H1 (cell line): ENCODE measurements at regions not wholly inside any gene's neighbourhood (a gene's known extent, or its start where the extent isn't known, plus 50 kb on each side); places are given as distances from the start of the nearest gene placed in this dataset.

ENCODE experiments used
- CTCF ChIA-PET: fragments of 300-600 bp; sonication (Branson Sonifier 250); formaldehyde crosslinking; loops from one replicate; lab custom pipeline; 2021; ENCODE audit not compliant: partially characterized antibody; lab: Charles Lee
- POLR2A ChIA-PET: fragments of 300-600 bp; sonication (Branson Sonifier 250); formaldehyde crosslinking; loops from one replicate; lab custom pipeline; 2021; ENCODE audit warnings: inconsistent platforms; ENCODE audit not compliant: partially characterized antibody; lab: Charles Lee
- DNase-seq, 2 experiments: peaks; one replicate each; pipeline versions ENCODE4 v3.0.0 to v3.0.0-alpha.2; 2010 to 2022; ENCODE audit warnings: low spot score in 2 of 2, low read depth in 1 of 2, mixed read lengths in 1 of 2
- FAIRE-seq: peaks from 2 replicates; lab custom pipeline; 2011; peaks lifted over from hg19 to GRCh38; lab: Jason Lieb, UNC
- H2AFZ ChIP-seq: 2 replicates; pipeline ENCODE4 v1.8.1; 2012; ENCODE audit warnings: low read length, inconsistent platforms
- H2AK5ac ChIP-seq: 2 replicates; pipeline ENCODE4 v1.6.1; 2013; ENCODE audit warnings: low read depth, low read length
- H2BK120ac ChIP-seq: replicated peaks from 2 replicates; pipeline ENCODE3; 2013; ENCODE audit warnings: low read depth, low read length, inconsistent platforms
- H2BK12ac ChIP-seq: 2 replicates; pipeline ENCODE4 v1.6.1; 2013; ENCODE audit warnings: low read depth, low read length
- H2BK15ac ChIP-seq: 2 replicates; pipeline ENCODE4 v1.6.1; 2013; ENCODE audit warnings: low read length
- H2BK20ac ChIP-seq: 2 replicates; pipeline ENCODE4 v1.6.1; 2013; ENCODE audit warnings: low read length
- H2BK5ac ChIP-seq: 2 replicates; pipeline ENCODE4 v1.6.1; 2013; ENCODE audit warnings: low read depth, low read length
- H3K14ac ChIP-seq: 2 replicates; pipeline ENCODE4 v1.6.1; 2013; ENCODE audit warnings: inconsistent platforms; ENCODE audit not compliant: insufficient read length
- H3K18ac ChIP-seq: 2 replicates; pipeline ENCODE4 v1.6.1; 2013; ENCODE audit warnings: low read length; ENCODE audit errors: extremely low read depth
- H3K23ac ChIP-seq: 2 replicates; pipeline ENCODE4 v1.6.1; 2013; ENCODE audit warnings: inconsistent platforms; ENCODE audit not compliant: insufficient read length
- H3K23me2 ChIP-seq: 2 replicates; pipeline ENCODE4 v1.6.1; 2013; ENCODE audit warnings: low read depth, low read length
- H3K27ac ChIP-seq: 2 replicates; pipeline ENCODE4 v1.6.1; 2011; ENCODE audit warnings: low read depth, low read length, inconsistent platforms
- H3K27me3 ChIP-seq, 4 experiments: replicated peaks in 1 of 4; 1 replicate in 1 of 4; 2 replicates in 3 of 4; pipeline versions ENCODE4 v1.6.1 to v1.8.1; 2011 to 2013; ENCODE audit warnings: low read length in 3 of 4, mild to moderate bottlenecking in 3 of 4, inconsistent platforms in 2 of 4, mixed read lengths in 2 of 4, moderate library complexity in 1 of 4; ENCODE audit not compliant: control insufficient read depth in 3 of 4, insufficient read depth in 3 of 4; ENCODE audit errors: extremely low read depth in 1 of 4
- H3K36me3 ChIP-seq, 4 experiments: 2 replicates each; pipeline versions ENCODE4 v1.6.1 to v1.8.1; 2011 to 2013; ENCODE audit warnings: mild to moderate bottlenecking in 4 of 4, low read length in 3 of 4, moderate library complexity in 2 of 4, control low read depth in 1 of 4, inconsistent platforms in 1 of 4; ENCODE audit not compliant: insufficient read depth in 4 of 4, control insufficient read depth in 2 of 4
- H3K4ac ChIP-seq: replicated peaks from 2 replicates; pipeline ENCODE3; 2013; ENCODE audit warnings: low read length, low read depth, mixed read lengths, inconsistent platforms; ENCODE audit not compliant: insufficient read length
- H3K4me1 ChIP-seq, 4 experiments: replicated peaks in 1 of 4; 1 replicate in 1 of 4; 2 replicates in 3 of 4; pipeline versions ENCODE4 v1.6.1 to v1.8.1; 2011 to 2013; ENCODE audit warnings: low read length in 3 of 4, inconsistent platforms in 2 of 4, mixed read lengths in 1 of 4; ENCODE audit not compliant: insufficient read depth in 4 of 4, control insufficient read depth in 3 of 4
- H3K4me2 ChIP-seq, 2 experiments: 2 replicates each; pipeline versions ENCODE4 v1.6.1 to v1.8.1; 2011 to 2013; ENCODE audit warnings: low read depth in 2 of 2, low read length in 2 of 2, control low read depth in 1 of 2, inconsistent platforms in 1 of 2, mild to moderate bottlenecking in 1 of 2; ENCODE audit not compliant: insufficient read depth in 1 of 2
- H3K4me3 ChIP-seq, 4 experiments: fragments of 200-600, 300-600 bp in 1 of 4; sonication (generic), shearing (Covaris generic), sonication (Bioruptor Twin) in 1 of 4; 2 replicates each; pipeline versions ENCODE4 v1.5.1 to v1.8.1; 2011 to 2016; ENCODE audit warnings: low read length in 4 of 4, low read depth in 3 of 4, control low read depth in 2 of 4, inconsistent platforms in 2 of 4, mild to moderate bottlenecking in 2 of 4, mixed read lengths in 1 of 4, moderate library complexity in 1 of 4; ENCODE audit not compliant: insufficient read depth in 2 of 4; ENCODE audit errors: extremely low read depth in 1 of 4
- H3K56ac ChIP-seq: replicated peaks from 2 replicates; pipeline ENCODE3; 2013; ENCODE audit warnings: low read depth, mild to moderate bottlenecking, mixed read lengths, low read length, inconsistent platforms; ENCODE audit not compliant: insufficient read length
- H3K79me1 ChIP-seq: 2 replicates; pipeline ENCODE4 v1.6.1; 2013; ENCODE audit warnings: low read depth, low read length, control low read depth
- H3K79me2 ChIP-seq, 2 experiments: 2 replicates each; pipeline versions ENCODE4 v1.6.1 to v1.8.1; 2012 to 2013; ENCODE audit warnings: low read length in 2 of 2, mild to moderate bottlenecking in 2 of 2, inconsistent platforms in 1 of 2; ENCODE audit not compliant: insufficient read depth in 2 of 2, control insufficient read depth in 1 of 2
- H3K9ac ChIP-seq, 4 experiments: replicated peaks in 1 of 4; 1 replicate in 1 of 4; 2 replicates in 3 of 4; pipeline versions ENCODE4 v1.6.1 to v1.8.1; 2011 to 2013; ENCODE audit warnings: low read depth in 3 of 4, low read length in 3 of 4, control low read depth in 2 of 4, mild to moderate bottlenecking in 2 of 4, moderate library complexity in 2 of 4, inconsistent platforms in 1 of 4; ENCODE audit errors: extremely low read depth in 1 of 4
- H3K9me3 ChIP-seq, 2 experiments: 2 replicates each; pipeline versions ENCODE4 v1.6.1 to v1.8.1; 2012 to 2013; ENCODE audit warnings: mild to moderate bottlenecking in 2 of 2, moderate library complexity in 2 of 2, control low read depth in 1 of 2, inconsistent platforms in 1 of 2, low read depth in 1 of 2, low read length in 1 of 2, mixed read lengths in 1 of 2; ENCODE audit not compliant: insufficient read depth in 2 of 2
- H4K20me1 ChIP-seq, 2 experiments: replicated peaks in 1 of 2; 2 replicates each; pipeline versions ENCODE3 to v1.8.1; 2011 to 2013; ENCODE audit warnings: inconsistent platforms in 2 of 2, low read length in 2 of 2, mild to moderate bottlenecking in 1 of 2; ENCODE audit not compliant: insufficient read depth in 2 of 2, control insufficient read depth in 1 of 2
- H4K5ac ChIP-seq: 2 replicates; pipeline ENCODE4 v1.6.1; 2013; ENCODE audit warnings: low read length, low read depth, mixed read lengths, inconsistent platforms; ENCODE audit not compliant: insufficient read length
- H4K8ac ChIP-seq: 2 replicates; pipeline ENCODE4 v1.8.0; 2013; ENCODE audit warnings: mild to moderate bottlenecking, moderate library complexity, low read length, inconsistent platforms; ENCODE audit not compliant: insufficient read depth; ENCODE audit errors: extremely low read depth
- H4K91ac ChIP-seq: replicated peaks from 2 replicates; pipeline ENCODE3; 2013; ENCODE audit warnings: low read length, mixed read lengths, inconsistent platforms; ENCODE audit not compliant: insufficient read length
- YY1 ChIP-seq: IDR thresholded peaks from 2 replicates; pipeline ENCODE4 v1.6.1; 2011; ENCODE audit warnings: low read depth, mild to moderate bottlenecking, low read length
- WGBS, 2 experiments: shearing (Covaris generic) in 1 of 2; methylation state at CpG; one replicate each; pipeline versions ENCODE4 v1.1.6 to v1.1.7; 2013 to 2015; ENCODE audit warnings: low lambda C conversion rate in 2 of 2, mixed read lengths in 2 of 2, inconsistent platforms in 1 of 2, low coverage in 1 of 2, missing lambda C conversion rate in 1 of 2; ENCODE audit not compliant: insufficient replicate concordance in 2 of 2, insufficient coverage in 1 of 2, insufficient read length in 1 of 2; ENCODE audit errors: extremely low coverage in 1 of 2, missing lambda C conversion rate in 1 of 2; 5-methylcytosine and 5-hydroxymethylcytosine counted together

GRCh38 chr13:110811008-110811720 lies 97.7 kb downstream of the ING1 start:
- H3K23me2 ChIP-seq: no peaks in the 10 kb centered on the region
- no peak overlapping the region for H3K27ac ChIP-seq
- no peak overlapping the region for H3K56ac ChIP-seq
- no peaks in the 10 kb centered on the region for H3K36me3 ChIP-seq
- no peaks in the 10 kb centered on the region for H3K79me2 ChIP-seq
- H3K27me3 ChIP-seq: peaks cover 0 to 19% (median 14%) of the 10 kb centered on the region in 4 experiments; a peak in 6 of 7 replicates
- peak overlapping the region; percentile 40; the same call in 1 of the 2 replicates for H3K18ac ChIP-seq
- H3K79me1 ChIP-seq: no peaks in the 10 kb centered on the region
- peak overlapping the region; percentile 67 for H4K91ac ChIP-seq
- 76% methylated on average over 16 of the region's 16 CpGs; no CpG with 5 or more reads in 1 of the 2 experiments for WGBS, 2 experiments
- H3K4ac ChIP-seq: no peak overlapping the region
- H3K14ac ChIP-seq: no peak overlapping the region
- DNase-seq (peak in 1 of 2 experiments; percentile 50), FAIRE-seq (no peak)
- no peak overlapping the region for H3K4me3 ChIP-seq
- peak overlapping the region; percentile 95 for H2BK20ac ChIP-seq
- no peak for TF ChIP-seq YY1
- H2BK12ac ChIP-seq: peak overlapping the region; percentile 44; the same call in 1 of the 2 replicates
- peaks cover 5 to 23% (median 13%) of the 10 kb centered on the region in 4 experiments for H3K4me1 ChIP-seq
- H3K9me3 ChIP-seq: peaks cover 0 to 7% of the 10 kb centered on the region in 2 experiments; a peak in 1 of 4 replicates
- H3K4me2 ChIP-seq: peak overlapping the region; percentile 26 to 65; a peak in 3 of 4 replicates
- no peak overlapping the region for H3K23ac ChIP-seq
- H3K9ac ChIP-seq: no peak overlapping the region
- POLR2A ChIA-PET: interaction anchor here (1.4 to 1.5 kb wide), 2 partner anchors 96 to 98 kb away, joined by 4 to 5 read pairs; no protein-coding TSS in a partner anchor
- peak overlapping the region; percentile 18 for H2BK120ac ChIP-seq
- 0 out of 2 replicates have a peak overlapping the region, but pooled peaks have one; percentile 36 for H2BK15ac ChIP-seq
- no peak overlapping the region for H4K5ac ChIP-seq
- H4K8ac ChIP-seq: peak overlapping the region; percentile 59; the same call in 1 of the 2 replicates
- peak overlapping the region; percentile 96 for H2AFZ ChIP-seq
- CTCF ChIA-PET: interaction anchor here (0.7 to 5.7 kb wide), 9 partner anchors 9 to 166 kb away, joined by 3 to 27 read pairs (median 3); no protein-coding TSS in a partner anchor
- H2AK5ac ChIP-seq: peak overlapping the region; percentile 41; the same call in 1 of the 2 replicates
- H2BK5ac ChIP-seq: peak overlapping the region; percentile 20; the same call in 1 of the 2 replicates
- no peaks in the 10 kb centered on the region for H4K20me1 ChIP-seq
